A549 (cell line): ENCODE measurements at regions not wholly inside any gene's neighbourhood (a gene's known extent, or its start where the extent isn't known, plus 50 kb on each side); places are given as distances from the start of the nearest gene placed in this dataset.

Experiments used
- ATAC-seq, 2 experiments: fragments of 200-7000 bp in 1 of 2; fragments of >200 bp in 1 of 2; cut with Nextera tagmentation in 1 of 2; cut with Tn5 transposase in 1 of 2; 3 replicates each; pipeline versions ENCODE4 v1.8.0 to v1.9.1; 2018 to 2020; ENCODE audit warnings: mild to moderate bottlenecking in 1 of 2, moderate library complexity in 1 of 2
- CTCF ChIA-PET: fragments of 300-600 bp; sonication (Branson Sonifier 250); formaldehyde crosslinking; extraction: SDS; loops from one replicate; lab custom pipeline; 2021; ENCODE audit warnings: antibody characterized with exemption, inconsistent platforms; lab: Yijun Ruan, JAX
- POLR2A ChIA-PET: fragments of 350-600 bp; formaldehyde crosslinking; extraction: SDS; loops from one replicate; lab custom pipeline; 2021; ENCODE audit warnings: antibody characterized with exemption, inconsistent platforms; lab: Yijun Ruan, JAX
- DNase-seq, 2 experiments: peaks; one replicate each; pipeline versions ENCODE4 v3.0.0 to v3.0.0-alpha.2; 2011 to 2016; ENCODE audit warnings: low read depth in 1 of 2, low spot score in 1 of 2
- FAIRE-seq: peaks from 2 replicates; lab custom pipeline; 2011; peaks lifted over from hg19 to GRCh38; lab: Jason Lieb, UNC
- H3K27ac ChIP-seq, 2 experiments: fragments of >200 bp; sonication (Bioruptor Twin); formaldehyde crosslinking; 3 replicates each; pipeline ENCODE4 v1.5.1; 2016 to 2017
- H3K4me1 ChIP-seq: fragments of >200 bp; sonication (Bioruptor Twin); formaldehyde crosslinking; 3 replicates; pipeline ENCODE4 v1.6.1; 2016
- H3K4me2 ChIP-seq: fragments of >200 bp; sonication (Bioruptor Twin); formaldehyde crosslinking; 3 replicates; pipeline ENCODE4 v1.6.1; 2016
- H3K4me3 ChIP-seq: fragments of >200 bp; sonication (Bioruptor Twin); formaldehyde crosslinking; 3 replicates; pipeline ENCODE4 v1.5.1; 2016
- H3K9me3 ChIP-seq: fragments of >200 bp; sonication (Bioruptor Twin); formaldehyde crosslinking; 3 replicates; pipeline ENCODE4 v1.6.1; 2016
- CEBPB ChIP-seq, 2 experiments: fragments of >200 bp in 1 of 2; sonication (Bioruptor Twin) in 1 of 2; formaldehyde crosslinking in 1 of 2; IDR thresholded peaks; 2 replicates each; pipeline ENCODE4 v1.6.1; 2012 to 2016
- CTCF ChIP-seq: fragments of >200 bp; sonication (Bioruptor Twin); formaldehyde crosslinking; IDR thresholded peaks from 3 replicates; pipeline ENCODE4 v1.5.1; 2016
- EHMT2 ChIP-seq: fragments of 200-600 bp; sonication (generic); IDR thresholded peaks from 2 replicates; pipeline ENCODE4 v1.6.1; 2016; ENCODE audit warnings: antibody characterized with exemption, low read depth, mild to moderate bottlenecking, moderate library complexity
- FOSL2 ChIP-seq, 2 experiments: fragments of 450-650 bp in 1 of 2; fragments of >200 bp in 1 of 2; sonication (Bioruptor Twin) in 1 of 2; formaldehyde crosslinking; IDR thresholded peaks; 2 replicates each; pipeline versions ENCODE4 v1.5.0 to v1.6.1; 2016 to 2020; ENCODE audit warnings: mild to moderate bottlenecking in 1 of 2, moderate library complexity in 1 of 2
- FOXS1 ChIP-seq: fragments of 250-450 bp; sonication (Bioruptor Pico); IDR thresholded peaks from 2 replicates; pipeline ENCODE4 v1.5.0; 2020; ENCODE audit warnings: mild to moderate bottlenecking, moderate library complexity
- GATA3 ChIP-seq: IDR thresholded peaks from 2 replicates; pipeline ENCODE4 v1.6.1; 2012; ENCODE audit warnings: borderline replicate concordance
- HMGXB4 ChIP-seq: fragments of 250-450 bp; sonication (Bioruptor Pico); IDR thresholded peaks from 2 replicates; pipeline ENCODE4 v1.5.0; 2021; ENCODE audit warnings: mild to moderate bottlenecking, moderate library complexity, borderline replicate concordance
- HOXB13 ChIP-seq: fragments of 250-450 bp; sonication (Bioruptor Pico); IDR thresholded peaks from 2 replicates; pipeline ENCODE4 v1.5.0; 2020; ENCODE audit warnings: low read depth, mild to moderate bottlenecking, moderate library complexity
- HOXB5 ChIP-seq: fragments of 250-450 bp; sonication (Bioruptor Pico); IDR thresholded peaks from 2 replicates; pipeline ENCODE4 v1.5.0; 2020; ENCODE audit warnings: mild to moderate bottlenecking, moderate library complexity
- MAFK ChIP-seq: fragments of 450-650 bp; IDR thresholded peaks from 2 replicates; pipeline ENCODE4 v1.6.1; 2014; ENCODE audit not compliant: partially characterized antibody
- MAX ChIP-seq: IDR thresholded peaks from 2 replicates; pipeline ENCODE4 v1.6.1; 2012
- NFE2L2 ChIP-seq: fragments of 150-350 bp; conservative IDR thresholded peaks from 2 replicates; pipeline ENCODE4 v1.6.1; 2014; ENCODE audit warnings: low read length
- NR3C1 ChIP-seq: fragments of >200 bp; sonication (Bioruptor Twin); formaldehyde crosslinking; IDR thresholded peaks from 3 replicates; pipeline ENCODE4 v1.6.1; 2017
- PBX3 ChIP-seq: IDR thresholded peaks from 2 replicates; pipeline ENCODE4 v1.6.1; 2012
- RAD21 ChIP-seq, 2 experiments: fragments of >200 bp in 1 of 2; sonication (Bioruptor Twin) in 1 of 2; formaldehyde crosslinking in 1 of 2; IDR thresholded peaks in 1 of 2; conservative IDR thresholded peaks in 1 of 2; 2 replicates in 1 of 2; 3 replicates in 1 of 2; pipeline ENCODE4 v1.6.1; 2012 to 2018; ENCODE audit warnings: inconsistent platforms in 1 of 2
- RCOR1 ChIP-seq: fragments of 150-350 bp; IDR thresholded peaks from 2 replicates; pipeline ENCODE4 v1.6.1; 2014; ENCODE audit warnings: antibody characterized with exemption, low read length, low read depth
- ZC3H11A ChIP-seq: fragments of 450-650 bp; IDR thresholded peaks from 2 replicates; pipeline ENCODE4 v1.6.1; 2014; ENCODE audit warnings: antibody characterized with exemption, mild to moderate bottlenecking
- ZNF302 ChIP-seq: fragments of 250-450 bp; sonication (Bioruptor Pico); IDR thresholded peaks from 2 replicates; pipeline ENCODE4 v1.9.0; 2021; ENCODE audit warnings: inconsistent platforms, mild to moderate bottlenecking, moderate library complexity
- WGBS: methylation state at CpG from one replicate; pipeline ENCODE4 v1.1.6; 2017; ENCODE audit errors: missing lambda C conversion rate; 5-methylcytosine and 5-hydroxymethylcytosine counted together

GRCh38 chr7:34501156-34501555, 156.9 kb upstream of the NPSR1 start:
- Histone ChIP-seq H3K4me2 (no peak overlapping the region), H3K4me3 (no peak overlapping the region), H3K9me3 (no peaks in the 10 kb centered on the region), H3K27ac (no peak overlapping the region), H3K4me1 (no peaks in the 10 kb centered on the region)
- WGBS, result 2% methylated on average over 1 of the region's 1 CpG
- ATAC-seq, result no peak
- ChIA-PET POLR2A (no interaction called here), CTCF (interaction anchor here (2.5 kb wide), 1 partner anchor 181 kb away, joined by 8 read pairs; no protein-coding TSS in a partner anchor)
- FAIRE-seq, result no peak
- DNase-seq, result no peak
- no peak for TF ChIP-seq RAD21 (conservative IDR thresholded peaks at IDR 0.05 in 1 of 2, IDR thresholded peaks at IDR 0.05 in 1 of 2)
- no peak for TF ChIP-seq CTCF
- TF ChIP-seq CEBPB (IDR thresholded peaks at IDR 0.05), result no peak
- no peak for TF ChIP-seq RCOR1
- no peak for TF ChIP-seq HMGXB4 (CRISPR knock-in tag)
- no peak for TF ChIP-seq EHMT2
- TF ChIP-seq HOXB5 (CRISPR knock-in tag), result no peak
- no peak for TF ChIP-seq PBX3
- no peak for TF ChIP-seq ZNF302 (CRISPR knock-in tag)
- no peak for TF ChIP-seq MAX
- no peak for TF ChIP-seq GATA3
- TF ChIP-seq NFE2L2, result no peak
- no peak for TF ChIP-seq MAFK

- TF ChIP-seq NR3C1, result no peak
- peak; percentile 76 for TF ChIP-seq MAFK
- TF ChIP-seq HOXB13 (CRISPR knock-in tag), result no peak
- no peak for TF ChIP-seq ZC3H11A
- H3K27ac ChIP-seq, result no peak overlapping the region
- FAIRE-seq, result no peak
- H3K9me3 ChIP-seq, result peaks cover 3% of the 10 kb centered on the region; the same call in 1 of the 3 replicates
- ChIA-PET CTCF (no interaction called here), POLR2A (no interaction called here)
- H3K4me1 ChIP-seq, result no peaks in the 10 kb centered on the region
- WGBS, result 62% methylated on average over 4 of the region's 4 CpGs
- no peak for DNase-seq
- ATAC-seq, result no peak
- H3K4me2 ChIP-seq, result no peak overlapping the region
- H3K4me3 ChIP-seq, result no peak overlapping the region
These were observed 150.8 kb upstream of the NPSR1 start for GRCh38 chr7:34507191-34507590.

GRCh38 chr7:34523226-34523918, 134.6 kb upstream of the NPSR1 start:
- peak; percentile 87 for TF ChIP-seq MAFK
- no peak for TF ChIP-seq FOSL2 (IDR thresholded peaks at IDR 0.05)
- peak; percentile 33; the same call in 1 of the 2 replicates for TF ChIP-seq FOSL2 (CRISPR knock-in tag; IDR thresholded peaks at IDR 0.05)
- TF ChIP-seq HOXB13 (CRISPR knock-in tag), result no peak
- no peak for TF ChIP-seq FOXS1
- TF ChIP-seq NFE2L2, result peak; percentile 65
- TF ChIP-seq, all 56 proteins: peak for 3
- peak overlapping the region; percentile 8; the same call in 1 of the 3 replicates for H3K4me2 ChIP-seq
- H3K4me3 ChIP-seq, result no peak overlapping the region
- FAIRE-seq (no peak), ATAC-seq (peak in 1 of 2 experiments; percentile 21; a peak in 1 of 6 replicates), DNase-seq (peak in 1 of 2 experiments; percentile 7)
- H3K4me1 ChIP-seq, result 0 out of 3 replicates have a peak, but pooled peaks cover 7% of the 10 kb centered on the region
- no peak overlapping the region for H3K27ac ChIP-seq
- H3K9me3 ChIP-seq, result peaks cover 2% of the 10 kb centered on the region; the same call in 1 of the 3 replicates
- ChIA-PET CTCF (no interaction called here), POLR2A (no interaction called here)
- WGBS, result 20% methylated on average over 5 of the region's 5 CpGs
